Body of pancreas (tissue), 4 donors: ENCODE measurements at regions not wholly inside any gene's neighbourhood (a gene's known extent, or its start where the extent isn't known, plus 50 kb on each side); places are given as distances from the start of the nearest gene placed in this dataset.

Source experiments
- ATAC-seq: fragments of 150-250 bp; one replicate; pipeline ENCODE4 v1.9.1; 2016
- DNase-seq, 4 donors: peaks; one replicate each; pipeline ENCODE4 v3.0.0-alpha.2; 2019
- H3K27ac ChIP-seq, 4 donors: fragments of 200-600 bp; sonication (generic); 1 replicate in 3 of 4; 2 replicates in 1 of 4; pipeline versions ENCODE4 v1.5.1 to v1.6.1; 2016 to 2019; ENCODE audit warnings: mild to moderate bottlenecking in 1 of 4, mixed read lengths in 1 of 4, moderate library complexity in 1 of 4
- H3K27me3 ChIP-seq, 2 donors: fragments of 200-600 bp; sonication (generic); one replicate each; pipeline ENCODE4 v1.6.0; 2016; ENCODE audit warnings: mild to moderate bottlenecking in 1 of 2
- H3K36me3 ChIP-seq, 2 donors: fragments of 200-600 bp; sonication (generic); replicated peaks in 1 of 2; 2 replicates each; pipeline ENCODE4 v1.5.1; 2016; ENCODE audit warnings: low read depth in 2 of 2; ENCODE audit not compliant: insufficient read depth in 1 of 2
- H3K4me1 ChIP-seq: fragments of 200-600 bp; sonication (generic); one replicate; pipeline ENCODE4 v1.6.0; 2016
- H3K4me3 ChIP-seq, 2 donors: fragments of 200-600 bp; sonication (generic); 1 replicate in 1 of 2; 2 replicates in 1 of 2; pipeline ENCODE4 v1.5.1; 2016 to 2019
- H3K9me3 ChIP-seq, 3 donors: fragments of 200-600 bp; sonication (generic); 1 replicate in 2 of 3; 2 replicates in 1 of 3; pipeline ENCODE4 v1.5.1; 2016
- CTCF ChIP-seq, 7 experiments: fragments of 450-650 bp in 4 of 7; fragments of 200-600 bp in 3 of 7; sonication (generic) in 3 of 7; IDR thresholded peaks; one replicate each; pipeline ENCODE4 v1.5.1; 2016 to 2019; ENCODE audit warnings: antibody characterized with exemption in 7 of 7
- POLR2A ChIP-seq, 3 donors: fragments of 450-650 bp; IDR thresholded peaks; one replicate each; pipeline ENCODE4 v1.6.1; 2016; ENCODE audit warnings: antibody characterized with exemption in 3 of 3, mild to moderate bottlenecking in 2 of 3
- WGBS, 2 donors: methylation state at CpG; one replicate each; pipeline ENCODE4 v1.1.5; 2017; 5-methylcytosine and 5-hydroxymethylcytosine counted together
- intact Hi-C: fragments of 100-400 bp; cut with DNase I; formaldehyde crosslinking; loops from one replicate; pipeline ENCODE4 v1.15.1; 2023

- no peak overlapping the region for H3K4me3 ChIP-seq
- no peak for TF ChIP-seq CTCF (IDR thresholded peaks at IDR 0.05)
- TF ChIP-seq POLR2A (IDR thresholded peaks at IDR 0.05): no peak
- 69 to 90% methylated on average over 6 of the region's 6 CpGs for WGBS, 2 donors
- no peak overlapping the region for H3K27ac ChIP-seq
- ATAC-seq (no peak), DNase-seq (no peak)
- intact Hi-C loops: no loop called here
- no peaks in the 10 kb centered on the region for H3K36me3 ChIP-seq
- no peaks in the 10 kb centered on the region for H3K27me3 ChIP-seq
- H3K4me1 ChIP-seq: no peaks in the 10 kb centered on the region
- no peaks in the 10 kb centered on the region for H3K9me3 ChIP-seq
Observed at GRCh38 chr2:118698564-118698963, 148.9 kb downstream of the EN1 start.

DNA sequence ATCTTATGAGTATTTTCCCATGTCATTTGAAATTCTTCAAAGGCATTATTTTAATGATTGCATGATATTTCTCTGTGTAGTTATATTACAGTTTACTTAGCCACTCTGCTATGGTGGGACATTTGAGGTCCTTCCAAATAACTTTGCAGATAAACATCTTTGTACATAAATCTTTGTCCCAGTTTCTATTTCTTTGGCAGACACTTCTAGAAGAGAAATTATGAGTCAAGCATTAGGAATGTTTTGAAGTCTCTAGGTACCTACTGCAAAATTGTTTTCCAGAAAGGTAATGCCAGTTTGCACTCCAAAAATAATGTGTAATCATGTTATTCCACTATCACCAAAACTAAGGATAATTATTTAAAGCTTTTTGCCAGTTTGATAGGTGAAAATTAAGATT, 149.7 kb downstream of the EN1 start:
- TF ChIP-seq CTCF (IDR thresholded peaks at IDR 0.05): no peak
- no peak for DNase-seq
- ATAC-seq: no peak
- Histone ChIP-seq H3K36me3 (no peaks in the 10 kb centered on the region), H3K27ac (no peak overlapping the region), H3K4me1 (no peaks in the 10 kb centered on the region), H3K27me3 (no peaks in the 10 kb centered on the region), H3K4me3 (no peak overlapping the region), H3K9me3 (no peaks in the 10 kb centered on the region)
- intact Hi-C loops: no loop called here

DNA sequence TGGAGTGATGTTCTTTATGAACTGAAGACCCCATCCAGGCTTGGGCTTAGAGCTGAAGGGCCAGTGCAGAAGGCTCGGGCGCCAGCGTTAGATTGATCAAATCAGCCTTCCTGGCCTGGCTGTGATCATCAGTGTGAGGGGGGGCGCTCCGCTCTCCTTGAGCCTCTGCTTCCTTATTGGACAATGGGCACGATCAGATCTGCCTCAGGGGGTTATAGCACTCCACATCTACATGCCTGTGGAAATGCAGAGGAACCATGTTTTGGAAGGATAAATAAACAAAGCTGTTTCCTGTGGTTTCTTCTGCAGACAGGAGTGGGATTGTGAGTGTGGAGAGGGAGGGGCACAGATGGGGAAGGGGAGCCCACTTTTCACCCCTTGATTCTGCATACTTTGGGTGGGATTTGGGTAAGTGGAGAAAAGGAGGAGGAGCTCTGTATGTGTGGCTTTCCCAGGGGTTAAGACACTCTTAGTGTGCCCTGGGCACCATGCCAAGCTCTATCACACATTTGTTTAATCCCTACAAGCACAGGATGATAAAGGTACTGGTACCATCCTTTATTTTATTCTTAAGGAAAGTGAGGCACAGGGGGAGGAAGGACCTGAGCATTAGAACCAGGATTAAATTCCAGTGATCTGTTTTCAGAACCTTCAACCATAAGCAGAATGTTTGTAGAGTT, 150.5 kb downstream of the EN1 start:
- no peak for ATAC-seq
- TF ChIP-seq POLR2A (IDR thresholded peaks at IDR 0.05) (no peak), CTCF (IDR thresholded peaks at IDR 0.05) (no peak)
- Histone ChIP-seq H3K4me1 (no peaks in the 10 kb centered on the region), H3K27me3 (no peaks in the 10 kb centered on the region), H3K36me3 (no peaks in the 10 kb centered on the region), H3K27ac (no peak overlapping the region), H3K4me3 (no peak overlapping the region), H3K9me3 (no peaks in the 10 kb centered on the region)
- peak in 1 of 4 donors; percentile 22 for DNase-seq
- intact Hi-C loops: no loop called here
- 61 to 84% methylated on average over 6 of the region's 6 CpGs for WGBS, 2 donors

GRCh38 chr2:118693287-118693822, 154.1 kb downstream of the EN1 start:
- no peak for ATAC-seq
- intact Hi-C loops: no loop called here
- no peak for DNase-seq
- no peaks in the 10 kb centered on the region for H3K27me3 ChIP-seq
- H3K4me1 ChIP-seq: no peaks in the 10 kb centered on the region
- H3K9me3 ChIP-seq: no peaks in the 10 kb centered on the region
- 51 to 64% methylated on average over 4 to 6 of the region's 6 CpGs for WGBS, 2 donors
- no peak overlapping the region for H3K27ac ChIP-seq
- no peak overlapping the region for H3K4me3 ChIP-seq
- no peak for TF ChIP-seq POLR2A (IDR thresholded peaks at IDR 0.05)
- TF ChIP-seq CTCF (IDR thresholded peaks at IDR 0.05): no peak
- H3K36me3 ChIP-seq: no peaks in the 10 kb centered on the region

GRCh38 chr2:118689874-118690273, 157.6 kb downstream of the EN1 start:
- WGBS, 2 donors: 70 to 78% methylated on average over 4 of the region's 4 CpGs
- Histone ChIP-seq H3K27me3 (no peaks in the 10 kb centered on the region), H3K4me1 (no peaks in the 10 kb centered on the region), H3K4me3 (no peak overlapping the region), H3K9me3 (no peaks in the 10 kb centered on the region), H3K36me3 (no peaks in the 10 kb centered on the region), H3K27ac (no peak overlapping the region)
- intact Hi-C loops: no loop called here
- DNase-seq (no peak), ATAC-seq (no peak)
- no peak for TF ChIP-seq POLR2A (IDR thresholded peaks at IDR 0.05)
